C4-2B (cell line): ENCODE measurements at regions not wholly inside any gene's neighbourhood (a gene's known extent, or its start where the extent isn't known, plus 50 kb on each side); places are given as distances from the start of the nearest gene placed in this dataset.

Experiments used
- CTCF ChIP-seq: fragments of 450-650 bp; conservative IDR thresholded peaks from 2 replicates; pipeline ENCODE4 v1.5.1; 2017; ENCODE audit warnings: mild to moderate bottlenecking
- ZFX ChIP-seq: fragments of 450-650 bp; IDR thresholded peaks from 2 replicates; pipeline ENCODE4 v1.6.1; 2017

GRCh38 chr10:4020631-4021030 lies 235.6 kb upstream of the KLF6 start:
- TF ChIP-seq CTCF: no peak
- no peak for TF ChIP-seq ZFX
